GM12865 (cell line): ENCODE measurements at regions not wholly inside any gene's neighbourhood (a gene's known extent, or its start where the extent isn't known, plus 50 kb on each side); places are given as distances from the start of the nearest gene placed in this dataset.

Experiments used
- DNase-seq: peaks from one replicate; pipeline ENCODE4 v3.0.0; 2010; ENCODE audit warnings: low read depth
- H3K4me3 ChIP-seq: 2 replicates; pipeline ENCODE4 v1.5.1; 2011; ENCODE audit warnings: mild to moderate bottlenecking, low read depth, low read length, control low read depth
- CTCF ChIP-seq: IDR thresholded peaks from 2 replicates; pipeline ENCODE4 v1.5.1; 2011; ENCODE audit warnings: low read length, control low read depth, low read depth, inconsistent platforms; ENCODE audit not compliant: insufficient read depth; ENCODE audit errors: missing control alignments

GRCh38 chr3:83460052-83460451 is 1498.7 kb upstream of the CADM2 start:
- DNase-seq = no peak
- no peak overlapping the region for H3K4me3 ChIP-seq
- no peak for TF ChIP-seq CTCF

- no peak overlapping the region for H3K4me3 ChIP-seq
- TF ChIP-seq CTCF = no peak
- DNase-seq = no peak
Observed at GRCh38 chr3:83461411-83461810, 1497.4 kb upstream of the CADM2 start.

- no peak overlapping the region for H3K4me3 ChIP-seq
- DNase-seq = no peak
- TF ChIP-seq CTCF = no peak
Observed at GRCh38 chr3:83477563-83477962, 1481.2 kb upstream of the CADM2 start.

GRCh38 chr3:83482402-83483070 is 1476.3 kb upstream of the CADM2 start:
- no peak for TF ChIP-seq CTCF
- no peak for DNase-seq

GRCh38 chr3:83496462-83496861 is 1462.3 kb upstream of the CADM2 start:
- no peak for TF ChIP-seq CTCF
- DNase-seq = no peak
- H3K4me3 ChIP-seq = no peak overlapping the region

More at GRCh38 chr3:83482402-83483070, 1476.3 kb upstream of the CADM2 start:
- H3K4me3 ChIP-seq = no peak overlapping the region

- no peak overlapping the region for H3K4me3 ChIP-seq
- DNase-seq = no peak
- TF ChIP-seq CTCF = no peak
Observed at GRCh38 chr3:83498361-83499016, 1460.3 kb upstream of the CADM2 start.
